T-helper 17 cell (primary cell): ENCODE measurements at regions not wholly inside any gene's neighbourhood (a gene's known extent, or its start where the extent isn't known, plus 50 kb on each side); places are given as distances from the start of the nearest gene placed in this dataset.

Source experiments
- ATAC-seq: fragments of 150-1000 bp; cut with Tn5 transposase; 2 replicates; pipeline ENCODE4 v1.10.0; 2021; ENCODE audit warnings: mild to moderate bottlenecking, moderate library complexity
- DNase-seq, 3 donors: peaks; one replicate each; pipeline versions ENCODE4 v3.0.0 to v3.0.0-alpha.2; 2020 to 2021
- H3K9me3 ChIP-seq: one replicate; pipeline ENCODE4 v1.7.0; 2013; ENCODE audit warnings: low read length, mild to moderate bottlenecking; ENCODE audit not compliant: control insufficient read depth, poor library complexity, severe bottlenecking
- H3K27ac Mint-ChIP-seq: one replicate; pipeline ENCODE4 v1.8.0; 2022; ENCODE audit warnings: mild to moderate bottlenecking, moderate library complexity, mixed read lengths
- H3K27me3 Mint-ChIP-seq: one replicate; pipeline ENCODE4 v1.8.0; 2022; ENCODE audit warnings: mixed read lengths
- H3K36me3 Mint-ChIP-seq: one replicate; pipeline ENCODE4 v1.8.0; 2022; ENCODE audit warnings: low read depth, mixed read lengths
- H3K4me1 Mint-ChIP-seq: one replicate; pipeline ENCODE4 v1.8.0; 2022; ENCODE audit warnings: mild to moderate bottlenecking, mixed read lengths
- H3K4me3 Mint-ChIP-seq: one replicate; pipeline ENCODE4 v1.8.0; 2022; ENCODE audit warnings: mild to moderate bottlenecking, moderate library complexity, mixed read lengths

GRCh38 chr9:14478175-14479162, 164.5 kb upstream of the NFIB start:
- H3K27ac Mint-ChIP-seq: no peak overlapping the region
- no peak for ATAC-seq

GRCh38 chr9:14471041-14471440, 157.1 kb upstream of the NFIB start:
- no peak for DNase-seq
- Mint-ChIP-seq H3K4me1 (no peaks in the 10 kb centered on the region), H3K36me3 (no peaks in the 10 kb centered on the region), H3K27ac (no peak overlapping the region), H3K4me3 (no peak overlapping the region), H3K27me3 (peaks cover 15% of the 10 kb centered on the region)
- H3K9me3 ChIP-seq: no peaks in the 10 kb centered on the region
- no peak for ATAC-seq

More at GRCh38 chr9:14478175-14479162, 164.5 kb upstream of the NFIB start:
- no peaks in the 10 kb centered on the region for H3K36me3 Mint-ChIP-seq
- no peaks in the 10 kb centered on the region for H3K4me1 Mint-ChIP-seq
- H3K9me3 ChIP-seq: no peaks in the 10 kb centered on the region
- no peak for DNase-seq
- H3K4me3 Mint-ChIP-seq: no peak overlapping the region
- H3K27me3 Mint-ChIP-seq: peaks cover 11% of the 10 kb centered on the region

- no peak overlapping the region for H3K4me3 Mint-ChIP-seq
- no peaks in the 10 kb centered on the region for H3K9me3 ChIP-seq
- ATAC-seq (no peak), DNase-seq (no peak)
- H3K27me3 Mint-ChIP-seq: peaks cover 18% of the 10 kb centered on the region
- H3K27ac Mint-ChIP-seq: no peak overlapping the region
- no peaks in the 10 kb centered on the region for H3K36me3 Mint-ChIP-seq
- H3K4me1 Mint-ChIP-seq: no peaks in the 10 kb centered on the region
These were observed 153.9 kb upstream of the NFIB start for GRCh38 chr9:14467675-14468374.

- H3K4me3 Mint-ChIP-seq: no peak overlapping the region
- no peaks in the 10 kb centered on the region for H3K4me1 Mint-ChIP-seq
- H3K36me3 Mint-ChIP-seq: no peaks in the 10 kb centered on the region
- peaks cover 18% of the 10 kb centered on the region for H3K27me3 Mint-ChIP-seq
- H3K27ac Mint-ChIP-seq: no peak overlapping the region
- no peaks in the 10 kb centered on the region for H3K9me3 ChIP-seq
- no peak for ATAC-seq
- no peak for DNase-seq
These were observed 152.9 kb upstream of the NFIB start for GRCh38 chr9:14466828-14467227.

- no peaks in the 10 kb centered on the region for H3K36me3 Mint-ChIP-seq
- DNase-seq (no peak), ATAC-seq (no peak)
These were observed 152.5 kb upstream of the NFIB start for GRCh38 chr9:14466429-14466818.

GRCh38 chr9:14462950-14463349, 149.0 kb upstream of the NFIB start:
- H3K36me3 Mint-ChIP-seq: no peaks in the 10 kb centered on the region
- DNase-seq: no peak
- no peaks in the 10 kb centered on the region for H3K9me3 ChIP-seq
- H3K27me3 Mint-ChIP-seq: peaks cover 11% of the 10 kb centered on the region
- H3K4me1 Mint-ChIP-seq: no peaks in the 10 kb centered on the region
- H3K4me3 Mint-ChIP-seq: no peak overlapping the region
- H3K27ac Mint-ChIP-seq: no peak overlapping the region
- no peak for ATAC-seq

More at GRCh38 chr9:14466429-14466818, 152.5 kb upstream of the NFIB start:
- H3K27me3 Mint-ChIP-seq: peaks cover 18% of the 10 kb centered on the region
- H3K9me3 ChIP-seq: no peaks in the 10 kb centered on the region
- no peak overlapping the region for H3K27ac Mint-ChIP-seq
- H3K4me3 Mint-ChIP-seq: no peak overlapping the region
- H3K4me1 Mint-ChIP-seq: no peaks in the 10 kb centered on the region

- Mint-ChIP-seq H3K27me3 (peaks cover 6% of the 10 kb centered on the region), H3K4me1 (peaks cover 2% of the 10 kb centered on the region), H3K27ac (no peak overlapping the region), H3K4me3 (no peak overlapping the region), H3K36me3 (no peaks in the 10 kb centered on the region)
- no peak for DNase-seq
- no peak for ATAC-seq
- H3K9me3 ChIP-seq: no peaks in the 10 kb centered on the region
These were observed 141.3 kb upstream of the NFIB start for GRCh38 chr9:14455243-14455642.

- ATAC-seq: no peak
- H3K27ac Mint-ChIP-seq: no peak overlapping the region
- no peak for DNase-seq
- H3K4me1 Mint-ChIP-seq: peaks cover 2% of the 10 kb centered on the region
- H3K4me3 Mint-ChIP-seq: no peak overlapping the region
- peaks cover 10% of the 10 kb centered on the region for H3K27me3 Mint-ChIP-seq
- H3K9me3 ChIP-seq: no peaks in the 10 kb centered on the region
- no peaks in the 10 kb centered on the region for H3K36me3 Mint-ChIP-seq
These were observed 139.3 kb upstream of the NFIB start for GRCh38 chr9:14453286-14453685.

GRCh38 chr9:14452539-14452938, 138.6 kb upstream of the NFIB start:
- H3K36me3 Mint-ChIP-seq: no peaks in the 10 kb centered on the region
- H3K9me3 ChIP-seq: no peaks in the 10 kb centered on the region
- H3K4me1 Mint-ChIP-seq: peaks cover 2% of the 10 kb centered on the region
- peaks cover 10% of the 10 kb centered on the region for H3K27me3 Mint-ChIP-seq
- no peak overlapping the region for H3K4me3 Mint-ChIP-seq
- no peak overlapping the region for H3K27ac Mint-ChIP-seq
- DNase-seq: no peak
- ATAC-seq: no peak

- H3K4me3 Mint-ChIP-seq: no peak overlapping the region
These were observed 138.0 kb upstream of the NFIB start for GRCh38 chr9:14451949-14452348.

GRCh38 chr9:14447103-14447502, 133.2 kb upstream of the NFIB start:
- Mint-ChIP-seq H3K4me1 (no peaks in the 10 kb centered on the region), H3K27me3 (peaks cover 16% of the 10 kb centered on the region)
- ATAC-seq: no peak

More at GRCh38 chr9:14451949-14452348, 138.0 kb upstream of the NFIB start:
- H3K4me1 Mint-ChIP-seq: peaks cover 2% of the 10 kb centered on the region
- H3K27me3 Mint-ChIP-seq: peaks cover 10% of the 10 kb centered on the region
- H3K27ac Mint-ChIP-seq: no peak overlapping the region
- DNase-seq (no peak), ATAC-seq (no peak)
- H3K9me3 ChIP-seq: no peaks in the 10 kb centered on the region
- H3K36me3 Mint-ChIP-seq: no peaks in the 10 kb centered on the region

GRCh38 chr9:14445946-14446345, 132.0 kb upstream of the NFIB start:
- Mint-ChIP-seq H3K4me1 (no peaks in the 10 kb centered on the region), H3K27me3 (peaks cover 16% of the 10 kb centered on the region), H3K27ac (no peak overlapping the region), H3K36me3 (peaks cover 2% of the 10 kb centered on the region), H3K4me3 (no peak overlapping the region)
- H3K9me3 ChIP-seq: no peaks in the 10 kb centered on the region
- ATAC-seq (no peak), DNase-seq (no peak)

More at GRCh38 chr9:14447103-14447502, 133.2 kb upstream of the NFIB start:
- no peak for DNase-seq
- Mint-ChIP-seq H3K4me3 (no peak overlapping the region), H3K36me3 (peaks cover 2% of the 10 kb centered on the region), H3K27ac (no peak overlapping the region)
- H3K9me3 ChIP-seq: no peaks in the 10 kb centered on the region

- no peak for ATAC-seq
- no peak overlapping the region for H3K4me3 Mint-ChIP-seq
- H3K27me3 Mint-ChIP-seq: peaks cover 12% of the 10 kb centered on the region
- peaks cover 2% of the 10 kb centered on the region for H3K36me3 Mint-ChIP-seq
- no peaks in the 10 kb centered on the region for H3K4me1 Mint-ChIP-seq
- H3K9me3 ChIP-seq: no peaks in the 10 kb centered on the region
- H3K27ac Mint-ChIP-seq: no peak overlapping the region
- DNase-seq: no peak
These were observed 129.0 kb upstream of the NFIB start for GRCh38 chr9:14442956-14443355.
